ENCODE measurements at regions not wholly inside any gene's neighbourhood (a gene's known extent, or its start where the extent isn't known, plus 50 kb on each side); places are given as distances from the start of the nearest gene placed in this dataset.
"Not testable (repeated sequence)": the region's sequence is repeated elsewhere in the genome, so short reads cannot be mapped to it uniquely, and the experiment has no call there.

- not testable (repeated sequence) for DNase-seq
These were observed 59.0 kb upstream of the NUTM2F start for GRCh38 chr9:94387338-94388010.

- not testable (repeated sequence) for DNase-seq
These were observed 59.6 kb upstream of the NUTM2F start for GRCh38 chr9:94388011-94388406.

DNA sequence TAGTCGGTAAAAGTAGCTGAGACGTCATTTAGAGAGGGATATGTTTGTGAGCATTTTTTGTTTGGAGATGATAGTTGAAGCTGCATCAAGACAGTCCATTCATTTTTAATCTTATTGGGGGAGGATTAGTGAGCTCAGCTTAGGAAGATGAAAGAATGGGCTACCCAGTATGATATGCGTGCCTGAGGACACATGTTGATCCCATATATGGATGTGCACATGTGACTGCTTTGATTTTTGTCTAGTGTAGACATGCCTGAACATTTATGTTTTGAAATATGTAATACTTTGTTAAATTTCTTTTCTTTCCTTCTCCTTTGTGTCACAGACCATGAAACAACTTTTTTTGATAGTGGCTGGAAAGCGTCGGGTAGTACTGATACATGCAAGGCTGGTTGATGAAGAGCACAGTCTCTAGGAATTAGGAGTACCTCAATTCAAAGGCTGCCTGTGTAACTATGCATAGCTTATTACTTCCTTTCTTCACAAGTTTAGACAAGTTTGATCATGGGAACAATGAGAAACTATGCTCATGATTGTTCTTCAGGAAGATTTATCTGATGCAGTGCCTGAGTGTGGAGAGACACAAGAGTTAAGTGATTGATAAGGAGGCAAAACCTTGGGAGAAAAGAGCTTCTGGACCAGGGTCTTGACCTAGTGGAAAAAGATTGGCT, 62.1 kb upstream of the NUTM2F start:
- not testable (repeated sequence) for DNase-seq

DNA sequence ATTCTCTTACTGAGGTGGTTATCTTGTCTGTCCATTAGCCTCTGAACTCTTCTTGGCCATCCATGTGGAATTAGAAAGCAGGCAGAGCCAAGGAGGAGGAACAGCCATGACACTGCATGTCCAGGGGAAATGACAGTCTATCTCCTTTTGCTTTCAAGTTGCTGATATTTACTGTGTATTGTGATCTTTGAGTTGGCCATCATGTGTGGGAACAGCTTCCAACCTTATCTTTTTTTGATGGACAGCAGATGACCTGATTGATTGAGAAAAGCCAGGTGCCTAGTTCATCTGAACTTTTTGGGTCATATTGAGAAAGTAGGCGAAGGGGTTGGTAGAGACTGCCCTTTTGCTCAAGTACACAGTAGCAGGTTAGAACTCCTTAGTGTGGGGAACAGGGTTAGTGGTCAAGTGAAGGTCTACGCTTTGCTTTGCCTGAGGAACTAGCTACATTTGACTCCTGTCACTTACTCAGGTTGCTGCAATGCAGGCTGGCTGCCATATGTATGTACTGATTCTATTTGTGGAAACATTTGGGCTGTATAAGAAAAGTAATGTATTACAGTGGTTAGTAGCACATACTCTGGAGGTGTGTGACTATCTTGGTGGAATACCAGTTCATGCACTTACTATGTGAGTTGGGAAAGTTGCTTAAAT, 64.7 kb upstream of the NUTM2F start:
- not testable (repeated sequence) for DNase-seq

- not testable (repeated sequence) for DNase-seq
These were observed 69.4 kb upstream of the NUTM2F start for GRCh38 chr9:94397766-94398379.

DNA sequence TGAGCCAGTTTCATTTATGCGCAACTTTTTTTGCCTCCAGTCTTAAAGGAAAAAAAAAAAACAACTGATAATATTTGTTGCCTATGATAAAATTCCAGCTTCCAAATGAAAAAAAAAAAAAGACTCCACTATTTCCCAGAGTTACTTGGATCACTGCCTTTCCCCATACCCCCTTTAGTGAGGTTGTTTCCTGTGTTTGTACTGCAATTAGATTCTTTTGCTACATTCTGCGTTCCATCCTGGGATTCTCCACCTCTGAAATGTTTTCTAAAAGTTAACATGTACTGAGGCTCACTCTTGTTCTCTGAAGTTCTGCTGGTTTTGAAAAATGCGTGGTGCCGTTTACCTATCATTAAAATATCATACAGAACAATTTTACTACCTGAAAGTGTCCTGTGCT, 72.0 kb upstream of the NUTM2F start:
- DNase-seq, result not testable (repeated sequence)

DNA sequence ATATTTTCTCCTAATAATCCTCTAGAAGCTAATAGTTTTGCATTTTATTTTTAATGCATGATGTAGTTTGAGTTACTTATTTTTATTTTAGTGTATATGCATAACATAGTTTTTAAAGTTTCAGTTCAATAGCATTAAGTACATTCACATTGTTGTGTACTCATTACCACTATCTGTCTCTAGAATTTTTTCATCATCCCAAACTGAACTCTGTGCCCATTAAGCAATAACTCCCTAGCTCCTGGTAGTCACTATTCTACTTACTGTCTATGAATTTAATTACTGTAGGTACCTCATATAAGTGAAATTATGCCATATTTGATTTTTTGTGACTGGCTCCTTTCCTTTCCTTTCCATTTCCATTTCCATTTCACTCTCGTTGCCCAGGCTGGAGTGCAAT, 74.4 kb upstream of the NUTM2F start:
- DNase-seq, result not testable (repeated sequence)

DNA sequence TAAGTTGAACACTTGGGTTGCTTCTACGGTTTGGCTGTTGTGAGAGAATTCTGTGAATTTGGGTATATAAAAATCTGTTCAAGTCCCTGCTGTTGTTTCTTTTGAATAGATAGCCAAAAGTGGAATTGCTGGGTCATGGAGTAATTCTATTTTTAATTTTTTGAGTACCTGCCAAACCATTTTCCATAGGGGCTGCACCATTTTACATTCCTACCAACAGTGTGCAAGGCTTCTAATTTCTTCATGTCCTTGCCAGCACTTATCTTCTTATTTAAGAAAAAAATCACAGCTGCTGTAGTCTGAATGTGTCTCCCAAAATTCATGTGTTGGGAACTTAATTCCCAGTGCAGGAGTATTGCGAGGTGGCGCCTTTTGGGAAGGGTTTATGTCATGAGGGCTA, 75.1 kb upstream of the NUTM2F start:
- not testable (repeated sequence) for DNase-seq

GRCh38 chr9:94413665-94414064, 85.2 kb upstream of the NUTM2F start:
- DNase-seq, result peak; percentile 88

GRCh38 chr9:94415111-94415510, 86.7 kb upstream of the NUTM2F start:
- peak; percentile 47 for DNase-seq

GRCh38 chr9:94420098-94420497, 91.7 kb upstream of the NUTM2F start:
- DNase-seq, result peak; percentile 13

- DNase-seq, result not testable (repeated sequence)
These were observed 93.5 kb upstream of the NUTM2F start for GRCh38 chr9:94421951-94422350.

GRCh38 chr9:94425312-94425711, 96.9 kb upstream of the NUTM2F start:
- DNase-seq, result not testable (repeated sequence)

- peak; percentile 7 for DNase-seq
These were observed 108.7 kb upstream of the NUTM2F start for GRCh38 chr9:94437128-94437527.

- DNase-seq, result not testable (repeated sequence)
These were observed 109.9 kb upstream of the NUTM2F start for GRCh38 chr9:94438336-94438735.

DNA sequence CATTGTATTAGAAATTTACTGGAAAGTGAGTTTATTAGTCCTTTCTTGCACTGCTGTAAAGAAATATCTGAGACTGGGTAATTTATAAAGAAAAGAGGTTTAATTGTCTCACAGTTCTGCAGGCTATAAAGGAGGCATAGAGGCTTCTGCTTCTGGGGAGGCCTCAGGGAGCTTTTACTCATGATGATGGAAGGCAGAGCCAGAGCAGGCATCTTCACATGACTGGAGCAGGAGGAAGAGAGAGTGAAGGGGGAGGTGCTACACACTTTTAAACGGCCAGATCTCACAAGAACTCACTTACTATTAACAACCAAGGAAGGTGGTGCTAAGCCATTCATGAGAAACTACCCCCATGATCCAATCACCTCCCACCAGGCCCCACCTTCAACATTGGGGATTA, 112.7 kb upstream of the NUTM2F start:
- DNase-seq, result not testable (repeated sequence)

- DNase-seq, result no peak
These were observed 113.1 kb upstream of the PCAT7 start for GRCh38 chr9:94441796-94442195.

GRCh38 chr9:94443032-94443722, 111.7 kb upstream of the PCAT7 start:
- DNase-seq, result no peak

DNA sequence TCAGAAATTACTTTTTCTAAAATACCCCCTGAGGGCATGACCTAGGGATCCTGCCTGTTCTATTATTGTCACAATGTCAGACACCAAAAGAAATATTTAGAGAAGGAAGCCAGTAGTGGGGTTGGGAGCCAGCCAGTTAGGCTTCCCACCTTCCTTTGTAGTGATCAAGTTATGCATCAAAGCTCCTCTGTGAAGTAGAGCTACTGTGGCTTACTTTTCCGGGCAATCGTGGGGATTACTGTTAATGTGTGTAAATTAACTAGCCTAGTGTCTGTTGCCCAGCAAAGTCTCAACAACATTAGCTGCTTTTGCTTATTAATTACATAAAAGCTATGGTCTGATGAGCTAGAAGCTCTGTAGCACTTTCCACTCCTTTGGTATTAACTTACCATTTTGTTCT, 109.0 kb upstream of the PCAT7 start:
- no peak for DNase-seq

- DNase-seq, result peak; percentile 8
These were observed 105.4 kb upstream of the PCAT7 start for GRCh38 chr9:94449486-94449885.

DNA sequence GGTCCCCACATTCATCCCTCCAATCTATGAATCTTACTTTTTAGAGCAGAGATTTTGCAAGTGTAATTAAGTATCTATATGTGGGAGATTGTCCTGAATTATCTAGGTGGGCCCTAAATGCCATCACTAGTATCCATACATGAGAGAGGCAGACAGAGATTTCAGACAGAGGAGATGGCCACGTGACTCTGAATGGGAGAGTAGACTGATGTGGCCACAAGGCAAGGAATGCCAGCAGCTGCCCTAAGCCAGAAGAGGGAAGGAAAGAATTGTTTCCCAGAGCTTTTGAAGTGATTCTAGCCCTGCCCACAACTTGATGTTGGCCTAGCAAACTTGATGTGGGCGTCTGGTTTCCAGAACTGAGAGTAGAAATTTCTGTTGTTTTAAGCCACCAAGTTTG, 90.1 kb upstream of the PCAT7 start:
- no peak for DNase-seq

- DNase-seq, result not testable (repeated sequence)
These were observed 82.8 kb upstream of the PCAT7 start for GRCh38 chr9:94472063-94472462.

- no peak for DNase-seq
These were observed 82.0 kb upstream of the PCAT7 start for GRCh38 chr9:94472806-94473360.

All from hematopoietic multipotent progenitor cell treated with erythropoietin and hydrocortisone succinate and interleukin-3 and kit ligand, for 8 days (in vitro differentiated cells).